CD4-positive, alpha-beta T cell treated with Interleukin-6 for 4 hours (primary cell): ENCODE measurements at regions not wholly inside any gene's neighbourhood (a gene's known extent, or its start where the extent isn't known, plus 50 kb on each side); places are given as distances from the start of the nearest gene placed in this dataset.

ENCODE experiments used
- DNase-seq: peaks from one replicate; pipeline ENCODE4 v3.0.0-alpha.2; 2020; ENCODE audit warnings: mixed read lengths

GRCh38 chr6:25070547-25071366 lies 135.0 kb upstream of the RIPOR2 start:
- DNase-seq, result peak; percentile 85

GRCh38 chr6:25078141-25078540 lies 142.4 kb upstream of the RIPOR2 start:
- DNase-seq, result no peak

GRCh38 chr6:25083784-25084507 lies 148.2 kb upstream of the RIPOR2 start:
- no peak for DNase-seq

- no peak for DNase-seq
These were observed 148.7 kb upstream of the RIPOR2 start for GRCh38 chr6:25084508-25084833.

- peak; percentile 35 for DNase-seq
These were observed 150.0 kb upstream of the RIPOR2 start for GRCh38 chr6:25085756-25086155.

- no peak for DNase-seq
These were observed 150.8 kb upstream of the RIPOR2 start for GRCh38 chr6:25086500-25087091.

- DNase-seq, result no peak
These were observed 152.8 kb upstream of the RIPOR2 start for GRCh38 chr6:25088513-25088912.

- DNase-seq, result no peak
These were observed 153.7 kb upstream of the RIPOR2 start for GRCh38 chr6:25089442-25089841.

DNA sequence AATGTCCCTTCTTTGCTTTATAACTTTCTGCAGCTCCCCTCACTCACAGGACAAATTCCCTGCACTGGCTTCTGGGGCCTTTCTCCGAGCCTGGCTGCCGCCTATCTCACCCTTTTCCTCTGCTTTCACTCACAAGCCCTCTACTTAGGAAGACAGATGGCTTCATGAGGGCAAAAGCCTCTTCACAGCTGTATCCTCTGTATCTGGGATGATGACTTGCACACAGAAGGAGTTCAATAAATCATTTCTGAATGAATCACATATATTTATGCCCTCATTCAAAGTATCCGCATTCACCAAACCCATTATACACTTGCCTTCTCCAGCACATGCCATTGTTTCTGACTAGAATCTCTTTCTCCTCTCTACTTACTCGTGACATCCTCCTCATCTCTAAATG lies 159.0 kb upstream of the RIPOR2 start:
- no peak for DNase-seq

DNA sequence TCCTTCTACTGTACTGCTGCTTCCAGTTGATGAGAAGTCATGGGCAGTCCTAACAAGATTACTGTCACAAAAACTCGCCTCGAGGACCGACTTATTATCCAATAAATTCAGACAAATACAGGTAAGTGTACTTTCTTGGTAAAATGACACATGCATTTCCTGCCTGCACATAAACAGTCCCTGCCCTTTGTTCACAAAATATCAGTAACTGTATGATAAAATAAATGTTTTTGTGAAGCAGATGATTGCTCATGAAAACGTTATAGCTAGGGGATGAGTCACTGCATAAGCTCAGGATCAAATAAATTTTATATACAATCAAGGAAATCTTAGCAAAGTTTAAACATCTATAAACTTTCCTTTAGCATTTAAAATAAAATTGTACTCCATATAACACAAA lies 164.5 kb upstream of the RIPOR2 start:
- no peak for DNase-seq

GRCh38 chr6:25103603-25104002 lies 167.8 kb upstream of the RIPOR2 start:
- DNase-seq, result no peak

- DNase-seq, result no peak
These were observed 169.5 kb upstream of the RIPOR2 start for GRCh38 chr6:25105070-25105925.

- no peak for DNase-seq
These were observed 171.5 kb upstream of the RIPOR2 start for GRCh38 chr6:25107218-25107617.

DNA sequence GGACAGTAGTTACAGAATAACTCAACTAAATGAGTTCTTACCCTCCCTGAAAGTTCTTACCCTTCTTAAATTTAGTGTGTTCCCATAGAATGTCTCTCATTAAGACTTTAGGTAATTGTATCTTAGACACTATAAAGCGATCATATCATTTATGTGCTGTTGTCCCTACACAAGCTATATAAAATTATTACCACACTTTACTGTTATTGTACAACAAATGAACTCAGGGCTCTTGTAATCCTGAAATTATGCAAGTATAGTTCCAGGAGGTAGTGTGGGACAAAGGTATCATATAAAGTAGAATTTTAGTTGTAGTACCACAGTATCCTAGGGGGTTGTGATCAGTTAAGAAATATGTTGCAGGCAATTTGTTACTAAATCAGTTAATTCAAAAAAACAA lies 167.4 kb upstream of the CARMIL1 start:
- no peak for DNase-seq

DNA sequence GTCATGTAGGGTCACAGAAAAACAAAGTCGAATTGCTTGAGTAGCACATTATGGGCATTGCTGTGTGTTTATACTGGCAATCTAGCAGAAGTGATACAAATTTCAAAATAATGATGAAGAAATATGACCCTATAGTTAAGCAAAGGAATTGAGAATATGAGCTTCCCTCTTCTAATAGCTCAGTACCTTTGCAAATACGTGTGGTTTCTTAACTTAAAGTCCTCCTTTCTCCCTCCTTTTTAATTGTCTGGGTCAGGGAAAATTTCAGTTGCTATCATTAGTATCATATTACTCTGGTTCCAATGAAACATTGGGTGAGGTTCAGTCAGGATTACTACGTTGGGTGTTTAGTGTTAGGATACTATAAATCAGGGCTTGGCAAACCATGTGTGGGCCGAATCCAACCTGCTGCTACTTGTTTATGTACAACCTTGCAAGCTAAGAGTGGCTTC lies 166.8 kb upstream of the CARMIL1 start:
- no peak for DNase-seq

DNA sequence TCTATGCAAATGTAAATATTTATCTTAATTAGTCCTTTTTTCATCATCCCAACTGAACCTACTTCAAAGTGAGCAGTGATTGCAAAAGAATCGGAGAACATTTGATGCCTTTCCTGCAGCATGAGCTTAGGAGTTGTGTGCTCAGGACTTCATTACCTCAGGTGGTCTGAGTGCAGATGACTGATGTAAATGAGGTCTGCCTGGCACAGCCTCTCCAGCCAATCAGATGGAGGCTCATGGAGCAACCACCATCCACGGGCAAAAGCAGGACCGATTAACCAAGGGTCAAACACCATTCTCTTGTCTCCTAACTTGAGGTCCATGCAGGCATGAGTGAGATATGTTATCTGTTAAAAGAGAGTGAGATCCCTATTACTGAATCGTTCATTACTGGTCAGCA lies 165.7 kb upstream of the CARMIL1 start:
- DNase-seq, result no peak

- no peak for DNase-seq
These were observed 161.1 kb upstream of the CARMIL1 start for GRCh38 chr6:25118038-25118437.

- no peak for DNase-seq
These were observed 158.0 kb upstream of the CARMIL1 start for GRCh38 chr6:25121186-25121585.

- DNase-seq, result no peak
These were observed 157.2 kb upstream of the CARMIL1 start for GRCh38 chr6:25122001-25122400.

- no peak for DNase-seq
These were observed 156.4 kb upstream of the CARMIL1 start for GRCh38 chr6:25122622-25123237.

GRCh38 chr6:25124216-25124715 lies 154.9 kb upstream of the CARMIL1 start:
- DNase-seq, result no peak

GRCh38 chr6:25125736-25126135 lies 153.4 kb upstream of the CARMIL1 start:
- DNase-seq, result no peak
